Left ventricle myocardium superior (tissue), 1 donor: ENCODE measurements at regions not wholly inside any gene's neighbourhood (a gene's known extent, or its start where the extent isn't known, plus 50 kb on each side); places are given as distances from the start of the nearest gene placed in this dataset.

Source experiments
- ATAC-seq: fragments of 200-7000 bp; cut with Tn5 transposase; one replicate; pipeline ENCODE4 v1.9.1; 2020; ENCODE audit warnings: mild to moderate bottlenecking, moderate library complexity
- DNase-seq: peaks from one replicate; pipeline ENCODE4 v3.0.0-alpha.2; 2020
- intact Hi-C: fragments of 100-400 bp; cut with micrococcal nuclease; formaldehyde crosslinking; loops from one replicate; pipeline ENCODE4 v1.11.0; 2022
- donor health status: DM: no; HTN: yes; CAD: no; lungs with severe emphysema.

DNA sequence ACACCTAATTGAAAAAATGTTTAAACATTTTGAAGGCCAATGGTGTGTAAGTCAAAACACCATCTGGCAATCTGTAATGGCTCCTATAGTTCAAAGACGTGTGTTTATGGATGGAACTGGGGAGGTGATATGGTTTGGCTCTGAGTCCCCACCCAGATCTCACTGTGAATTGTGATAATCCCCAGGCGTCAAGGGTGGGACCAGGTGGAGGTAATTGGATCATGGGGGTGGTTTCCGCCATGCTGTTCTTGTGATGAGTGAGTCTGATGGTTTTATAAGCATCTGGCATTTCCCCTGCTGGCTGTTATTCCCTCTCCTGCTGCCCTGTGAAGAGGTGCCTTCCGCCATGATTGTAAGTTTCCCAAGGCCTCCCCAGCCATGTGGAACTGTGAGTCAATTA lies 52.2 kb downstream of the ADRA2C start:
- ATAC-seq (no peak), DNase-seq (no peak)
- intact Hi-C loops = no loop called here

DNA sequence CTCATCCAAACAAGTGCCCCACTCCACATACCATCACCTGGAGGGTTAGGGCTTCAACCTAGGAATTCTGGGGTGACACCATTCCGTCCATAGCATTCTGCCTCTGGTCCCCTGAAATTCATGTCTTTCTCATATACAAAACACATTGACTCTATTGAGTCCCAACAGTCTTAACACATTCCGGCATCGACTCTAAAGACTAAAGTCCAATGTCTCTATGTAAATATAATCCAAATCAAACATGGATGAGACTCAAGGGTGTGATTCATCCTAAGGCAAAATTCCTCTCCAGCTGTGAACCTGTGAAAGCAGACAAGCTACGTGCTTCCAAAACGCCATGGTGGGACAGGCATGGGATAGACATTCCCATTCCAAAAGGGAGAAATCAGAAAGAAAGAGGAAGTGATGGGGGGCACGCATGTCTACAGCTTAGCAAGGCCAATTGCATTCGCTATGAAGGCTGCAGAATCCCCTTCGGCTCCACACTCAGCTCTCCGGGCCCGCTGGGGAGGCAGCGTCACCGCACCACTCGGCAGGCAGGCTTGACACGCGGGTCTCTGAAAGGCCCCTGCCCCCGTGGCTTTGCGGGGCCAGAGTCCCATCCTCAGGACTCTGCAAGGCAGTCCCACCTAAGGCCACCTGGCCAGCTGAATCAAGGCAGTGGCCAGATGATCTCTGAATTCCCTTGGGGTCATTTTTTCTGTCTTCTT lies 53.2 kb downstream of the ADRA2C start:
- intact Hi-C loops = no loop called here
- ATAC-seq (no peak), DNase-seq (no peak)

DNA sequence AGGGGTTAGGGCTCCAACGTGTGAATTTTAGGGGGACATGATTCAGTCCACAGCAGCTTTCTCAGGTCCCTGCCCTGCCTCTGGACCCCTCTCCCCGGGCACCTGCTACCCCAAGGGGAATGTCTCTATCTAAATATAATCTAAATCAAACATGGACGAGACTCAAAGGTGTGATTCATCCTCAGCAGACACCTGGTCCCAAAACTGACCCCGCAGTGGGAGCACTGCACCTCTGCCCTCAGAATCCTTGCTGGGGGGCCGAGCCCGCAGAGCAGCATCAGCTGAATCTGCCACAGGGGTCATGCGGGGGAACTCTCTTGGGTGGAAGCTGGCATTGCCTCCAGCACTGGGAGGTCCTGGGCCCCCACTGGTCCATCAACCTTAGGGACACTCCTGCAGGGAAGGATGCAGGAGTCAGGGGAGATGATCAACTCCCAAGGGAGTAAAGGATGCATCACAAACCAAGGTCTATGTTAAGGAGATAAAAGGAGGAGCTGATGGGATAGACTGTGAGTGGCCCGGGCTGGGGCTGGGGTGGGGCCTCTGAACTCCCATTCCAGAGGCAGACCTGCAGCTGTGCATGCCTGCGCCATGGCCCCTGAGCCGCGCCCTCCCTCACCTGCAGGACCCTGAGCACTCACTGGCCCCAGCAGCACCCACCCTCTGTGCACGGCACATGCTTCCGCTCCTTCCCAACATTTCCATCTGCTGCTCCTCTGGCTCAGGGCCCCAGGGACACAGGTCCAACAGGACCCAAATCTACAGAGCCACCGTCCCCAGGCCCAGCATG lies 54.0 kb downstream of the ADRA2C start:
- intact Hi-C loops = no loop called here
- no peak for ATAC-seq
- DNase-seq = no peak

DNA sequence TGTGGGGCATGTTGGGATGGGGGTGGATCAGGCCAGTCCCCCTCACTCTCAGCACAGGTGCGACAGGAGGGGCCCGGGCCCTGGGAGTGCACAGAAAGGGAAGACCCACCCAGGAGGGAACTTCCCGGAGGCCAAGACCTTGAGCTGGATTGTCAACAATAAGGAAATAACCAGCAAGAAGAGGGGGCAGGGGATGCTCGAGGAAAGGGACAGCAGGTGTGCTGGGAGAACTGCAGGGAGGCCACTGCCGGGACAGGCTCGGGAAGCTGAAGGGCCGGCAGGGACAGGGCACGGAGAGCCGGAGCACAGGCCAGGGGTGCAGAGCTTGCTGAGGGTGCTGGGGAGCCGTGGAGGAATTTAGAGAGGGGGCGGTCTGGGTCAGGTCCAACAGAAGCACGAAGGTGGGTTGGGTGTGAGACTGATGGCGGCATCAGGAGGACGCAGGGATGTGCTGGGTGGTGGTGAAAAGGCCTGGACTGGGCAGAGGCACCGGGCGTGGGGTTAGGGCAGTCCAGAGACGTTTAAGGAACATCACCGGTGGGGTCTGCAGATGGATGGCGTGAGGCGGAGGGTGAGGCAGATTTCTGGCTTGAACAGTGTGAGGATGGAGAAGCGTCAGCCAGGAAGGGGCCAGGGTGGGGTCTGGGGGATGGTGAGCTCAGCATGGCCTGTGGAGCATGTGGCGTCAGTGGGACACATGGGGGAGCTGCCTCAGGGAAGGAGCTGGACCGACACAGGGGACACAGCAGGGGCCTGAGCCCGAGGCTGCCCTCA lies 54.8 kb downstream of the ADRA2C start:
- DNase-seq (no peak), ATAC-seq (no peak)
- intact Hi-C loops = no loop called here

DNA sequence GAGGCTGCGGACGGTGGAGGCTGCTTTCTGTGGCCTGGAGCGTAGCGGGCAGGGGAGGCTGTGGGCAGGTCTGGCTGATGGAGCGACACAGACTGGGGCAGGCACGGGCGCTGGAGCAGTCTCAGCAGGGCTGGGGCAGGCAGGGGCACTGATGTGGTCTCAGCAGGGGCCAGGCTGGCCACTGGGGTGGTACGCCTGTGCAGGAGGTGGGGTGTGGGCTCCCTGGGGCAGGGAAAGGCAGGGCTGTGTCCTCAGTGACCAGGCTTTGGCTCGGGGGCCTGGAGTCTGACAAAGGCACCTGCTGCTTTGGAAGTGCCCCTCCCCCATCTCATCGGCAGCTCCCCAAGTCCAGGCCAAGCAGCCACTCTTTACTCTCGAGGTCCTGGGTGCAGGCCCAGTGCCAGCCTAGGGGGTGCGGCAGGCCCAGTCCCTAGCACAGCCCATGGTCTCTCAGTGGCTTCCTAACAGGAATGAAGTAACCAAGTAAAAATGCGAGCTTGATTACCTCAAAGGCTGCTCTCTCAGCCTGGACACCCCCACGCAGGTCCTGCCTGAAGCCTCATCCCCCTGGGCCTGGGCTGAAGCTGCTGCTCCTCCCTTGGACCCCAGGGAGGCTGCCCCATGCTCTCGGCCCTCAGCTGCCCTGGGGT lies 55.5 kb downstream of the ADRA2C start:
- ATAC-seq (no peak), DNase-seq (no peak)
- intact Hi-C loops = no loop called here

DNA sequence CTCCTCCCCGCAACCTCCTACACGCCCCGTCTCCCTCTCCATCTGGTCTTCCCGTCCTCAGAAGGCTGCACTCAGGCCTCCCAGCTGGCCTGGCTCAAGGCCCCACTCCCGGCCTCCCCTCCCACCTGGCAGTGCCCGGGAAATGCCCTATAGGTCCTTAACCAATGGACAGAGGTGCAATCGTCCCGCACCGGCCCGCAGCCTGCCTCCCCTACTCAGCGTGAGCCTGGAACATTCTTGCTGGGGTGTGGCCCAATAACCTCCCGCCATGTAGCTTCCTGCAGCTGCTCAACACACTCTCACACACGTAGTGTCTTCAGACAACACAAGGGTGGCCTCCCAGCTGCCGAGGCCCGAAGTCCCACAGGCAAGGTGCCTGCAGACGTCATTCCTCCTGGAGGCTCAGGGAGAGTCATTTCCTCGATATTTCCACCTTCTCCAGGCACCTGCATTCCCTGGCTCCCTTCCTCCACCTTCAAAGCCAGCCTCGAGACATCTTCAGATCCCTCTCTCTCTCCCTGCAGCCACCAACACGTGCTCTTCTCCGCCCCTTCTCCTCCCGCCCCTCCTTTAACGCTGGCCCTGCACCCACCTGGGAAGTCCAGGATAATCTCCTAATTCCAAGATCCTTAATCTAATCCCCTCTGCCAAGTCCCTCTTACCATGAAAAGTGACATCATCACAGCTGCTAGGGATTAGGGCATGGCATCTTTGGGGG lies 56.2 kb downstream of the ADRA2C start:
- DNase-seq (no peak), ATAC-seq (no peak)
- intact Hi-C loops = no loop called here

DNA sequence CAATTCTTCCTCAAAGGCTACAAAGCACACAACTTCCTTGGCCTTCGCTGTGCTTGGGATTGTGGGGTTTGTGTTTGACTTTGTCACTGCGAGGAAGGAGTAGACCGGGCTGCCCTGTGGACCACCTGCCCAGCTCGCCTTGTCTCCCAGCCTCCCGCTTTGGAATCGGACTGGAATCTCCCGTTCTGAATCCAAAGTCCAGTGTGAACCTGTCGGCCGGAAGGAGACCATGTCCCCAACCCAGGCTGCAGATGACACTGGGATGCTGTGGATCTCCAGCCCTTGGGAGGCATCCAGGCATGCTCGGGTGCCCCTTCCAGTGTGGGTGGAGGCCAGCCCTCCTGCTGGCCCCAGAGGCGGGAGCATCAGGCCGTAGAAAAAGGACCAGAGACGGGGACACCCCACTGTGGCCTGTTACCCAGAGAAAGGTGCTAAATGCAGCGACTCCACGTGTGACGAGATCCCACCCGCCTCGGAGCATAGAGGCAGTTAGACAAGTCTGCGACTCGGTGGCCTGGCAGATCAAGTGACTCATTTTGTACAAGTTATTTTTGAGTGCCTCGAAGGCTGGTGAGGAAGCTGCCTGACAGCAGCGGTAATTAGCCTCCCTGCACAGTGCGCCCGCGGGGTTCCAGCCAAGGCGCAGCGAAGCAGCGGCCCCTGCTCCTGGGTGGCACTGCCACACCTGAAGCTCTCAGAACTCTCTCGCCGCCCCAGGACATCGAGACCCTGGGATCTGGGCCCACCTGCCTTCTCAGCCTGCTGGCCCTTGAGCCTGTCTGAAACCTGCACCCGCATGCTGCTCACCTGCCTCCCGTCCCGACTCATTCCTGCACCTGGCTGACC lies 57.5 kb downstream of the ADRA2C start:
- ATAC-seq (no peak), DNase-seq (no peak)
- intact Hi-C loops = no loop called here

DNA sequence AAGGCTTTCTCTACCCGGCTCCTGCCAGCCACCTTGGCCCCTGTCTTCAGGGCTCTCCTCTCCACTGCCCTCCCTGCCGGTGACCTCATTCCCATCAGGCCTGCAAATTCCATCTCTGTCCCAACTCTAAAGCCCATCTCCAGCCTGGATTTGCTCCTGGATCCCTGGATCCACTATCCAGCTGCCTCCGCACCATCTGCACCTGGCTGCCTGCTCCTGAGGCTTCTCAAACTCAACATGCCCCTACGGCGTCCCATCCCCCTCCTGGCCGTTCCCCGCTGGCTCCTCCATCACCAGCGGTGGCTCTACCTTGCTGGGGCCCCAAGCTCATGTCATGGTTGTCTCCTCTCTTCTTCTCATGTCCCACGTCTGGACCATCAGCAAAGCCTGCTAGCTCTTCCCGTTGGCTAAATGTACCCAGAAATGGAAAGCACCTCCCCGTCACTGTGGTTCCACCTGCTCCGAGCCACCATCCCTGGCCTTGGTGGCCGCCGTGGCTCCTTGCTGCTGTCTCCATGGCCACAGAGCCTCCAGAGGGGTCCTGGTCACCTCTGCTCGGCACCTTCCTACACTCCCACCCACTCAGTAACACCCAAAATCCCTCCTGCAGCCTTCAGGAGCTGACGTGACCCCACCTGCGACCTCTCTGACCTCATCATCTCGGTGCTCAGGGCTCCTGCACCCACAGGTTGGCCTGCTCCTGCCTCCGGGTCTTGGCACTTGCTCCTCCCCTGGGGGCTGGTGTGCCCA lies 58.5 kb downstream of the ADRA2C start:
- ATAC-seq (no peak), DNase-seq (no peak)
- intact Hi-C loops = no loop called here

DNA sequence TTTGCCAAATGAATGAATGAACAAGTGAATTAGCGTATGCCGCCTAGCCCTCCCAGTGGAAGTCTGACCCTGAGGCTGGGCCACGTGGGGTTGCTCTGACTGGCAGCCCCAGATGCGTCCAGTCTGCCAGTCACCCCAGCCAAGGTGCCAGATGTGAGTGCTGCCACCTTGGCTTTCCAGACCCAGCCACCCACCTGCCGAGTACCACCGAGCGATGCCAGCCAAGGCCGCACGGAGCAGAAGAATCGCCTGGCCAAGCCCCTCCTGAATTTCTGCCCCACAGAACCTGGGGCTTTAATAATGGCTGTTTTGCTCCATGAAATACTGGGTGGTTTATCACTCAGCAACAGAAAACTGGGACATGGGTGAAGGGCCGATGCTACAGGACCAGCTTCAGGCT lies 59.3 kb downstream of the ADRA2C start:
- DNase-seq (no peak), ATAC-seq (no peak)
- intact Hi-C loops = no loop called here

DNA sequence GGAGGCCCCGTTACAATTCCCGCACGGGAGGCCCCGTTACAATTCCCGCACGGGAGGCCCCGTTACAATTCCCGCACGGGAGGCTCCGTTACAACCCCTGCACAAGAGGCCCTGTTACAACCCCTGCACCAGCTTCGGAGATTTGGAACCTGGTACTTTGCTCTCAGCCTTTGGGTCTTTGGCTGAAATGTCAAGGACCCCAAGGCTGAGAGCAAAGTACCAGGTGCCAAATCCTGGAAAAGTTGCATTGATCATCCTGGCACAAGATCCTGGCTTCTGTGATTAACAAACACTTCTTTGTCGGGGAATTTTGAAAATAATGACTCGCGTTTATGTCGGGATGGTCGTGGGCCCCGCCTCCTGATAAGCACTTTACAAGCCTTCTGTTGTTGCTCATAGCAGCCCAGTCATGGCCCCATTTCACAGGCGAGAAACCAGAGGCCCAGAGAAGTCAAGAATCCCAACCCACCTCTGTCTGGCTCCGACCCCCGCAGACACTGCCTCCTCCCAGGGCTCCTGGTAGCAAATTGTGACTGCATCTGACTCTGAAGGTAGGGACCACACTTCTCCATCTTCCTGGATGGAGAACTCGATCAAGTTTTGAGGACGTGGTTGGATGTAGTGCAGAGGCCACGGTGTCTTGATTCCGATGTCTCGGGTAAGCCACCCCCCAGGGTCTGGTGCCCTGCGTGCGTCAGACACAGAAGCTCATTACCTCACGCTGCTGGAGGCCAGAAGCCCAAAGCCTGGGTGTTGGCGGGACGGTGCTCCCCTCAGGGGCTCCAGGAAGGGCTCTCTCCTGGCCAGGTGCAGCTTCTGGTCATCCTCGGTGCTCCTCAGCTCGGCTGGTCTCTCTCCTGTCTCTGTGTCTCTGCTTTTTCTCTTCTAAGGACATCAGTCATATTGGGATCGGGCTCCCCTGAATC lies 60.3 kb downstream of the ADRA2C start:
- DNase-seq (no peak), ATAC-seq (no peak)
- intact Hi-C loops = no loop called here

DNA sequence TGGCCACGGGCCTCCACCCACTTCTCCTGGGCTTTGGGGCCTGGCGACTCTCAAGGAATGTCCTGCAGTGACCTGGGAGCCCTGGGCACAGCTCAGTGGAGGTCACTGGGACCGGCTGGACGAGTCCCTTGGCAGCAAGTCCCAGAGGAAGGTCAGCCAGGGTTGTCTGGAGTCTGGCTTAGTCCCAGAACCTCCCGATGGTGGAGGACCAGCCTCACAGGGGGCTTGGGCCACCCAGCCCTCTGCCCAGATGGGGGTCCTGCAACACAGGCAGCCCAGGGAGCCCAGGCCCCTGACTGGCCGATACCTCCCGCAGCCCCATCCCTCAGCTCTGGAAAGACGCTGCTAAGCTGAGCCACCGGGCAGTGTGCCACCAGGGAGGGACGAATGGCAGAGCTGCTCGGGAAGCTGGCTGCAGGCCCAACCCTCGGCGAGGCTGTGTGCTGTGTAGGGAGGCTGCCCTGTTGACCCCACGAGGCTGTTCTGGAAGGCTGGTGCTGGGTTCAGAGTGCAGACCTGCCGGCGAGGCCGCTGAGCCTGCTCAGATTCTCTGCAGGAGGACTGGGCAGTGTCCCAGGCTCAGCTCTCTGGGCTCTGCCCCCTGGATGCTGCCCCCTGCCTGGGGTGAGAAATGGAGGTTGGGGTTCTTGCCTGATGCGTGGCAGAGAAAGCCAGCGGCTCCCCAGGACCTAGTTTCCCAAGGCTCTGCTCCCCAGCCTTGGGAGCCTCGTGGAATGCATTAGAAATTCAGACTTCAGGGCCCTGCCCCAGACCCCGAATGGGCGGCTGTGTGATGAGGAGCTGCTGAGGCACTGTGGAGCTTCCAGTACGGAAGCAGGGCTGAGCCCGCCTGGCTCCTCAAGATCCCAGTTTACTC lies 61.7 kb downstream of the ADRA2C start:
- peak; percentile 97 for ATAC-seq
- intact Hi-C loops = no loop called here
- peak; percentile 93 for DNase-seq

DNA sequence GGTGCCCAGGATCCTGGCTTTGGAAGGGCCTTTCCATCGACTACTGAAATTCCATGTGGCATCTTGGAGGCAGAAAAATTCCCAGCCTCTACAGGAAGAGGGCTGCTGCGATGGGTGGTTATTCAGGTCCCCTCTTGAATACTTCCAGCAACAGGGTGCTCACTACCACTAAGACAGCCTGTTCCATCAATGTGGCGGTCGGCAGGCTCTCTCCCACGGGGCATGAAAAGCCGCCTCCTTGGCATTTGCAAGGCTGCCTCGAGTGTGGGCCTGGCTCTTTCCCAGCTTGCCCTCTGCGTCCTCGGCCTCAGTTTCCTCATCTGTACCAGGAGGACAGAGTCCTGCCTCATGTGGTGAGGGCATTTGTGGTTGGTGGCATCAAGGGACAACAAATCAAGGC lies 62.4 kb downstream of the ADRA2C start:
- intact Hi-C loops = no loop called here
- no peak for DNase-seq
- no peak for ATAC-seq

DNA sequence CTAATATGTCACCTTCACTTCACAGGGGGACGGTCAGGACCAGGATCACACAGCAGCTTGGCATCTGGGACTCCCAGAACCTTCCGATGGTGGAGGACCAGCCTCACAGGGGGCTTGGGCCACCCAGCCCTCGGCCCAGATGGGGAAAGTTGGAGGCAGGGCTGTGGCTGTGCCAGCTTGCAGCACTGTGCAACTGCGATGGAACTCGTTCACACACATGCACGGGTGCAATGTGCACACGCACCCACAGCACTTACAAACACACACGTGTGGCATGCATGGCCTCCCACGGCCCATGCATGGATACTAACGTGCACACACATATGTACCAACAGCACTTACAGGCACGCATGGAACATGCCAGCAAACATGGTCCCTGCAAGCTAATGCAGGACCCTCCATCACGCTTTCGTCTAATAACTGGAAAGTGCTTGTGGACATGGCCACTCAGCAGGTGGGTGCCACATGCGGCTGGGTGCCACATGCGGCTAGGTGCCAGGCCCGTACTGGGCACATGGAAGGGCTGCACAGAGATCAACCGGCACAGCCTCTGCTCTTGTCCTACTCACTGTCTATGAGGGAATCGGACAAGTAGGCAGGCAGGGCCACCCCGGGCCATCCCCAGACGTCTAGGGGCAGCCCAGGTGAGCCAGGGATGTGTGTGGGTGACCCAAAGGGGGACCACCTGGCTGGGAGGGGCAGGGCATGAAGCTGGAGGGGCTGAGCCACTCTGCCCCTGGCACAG lies 63.2 kb downstream of the ADRA2C start:
- ATAC-seq (no peak), DNase-seq (no peak)
- intact Hi-C loops = no loop called here

DNA sequence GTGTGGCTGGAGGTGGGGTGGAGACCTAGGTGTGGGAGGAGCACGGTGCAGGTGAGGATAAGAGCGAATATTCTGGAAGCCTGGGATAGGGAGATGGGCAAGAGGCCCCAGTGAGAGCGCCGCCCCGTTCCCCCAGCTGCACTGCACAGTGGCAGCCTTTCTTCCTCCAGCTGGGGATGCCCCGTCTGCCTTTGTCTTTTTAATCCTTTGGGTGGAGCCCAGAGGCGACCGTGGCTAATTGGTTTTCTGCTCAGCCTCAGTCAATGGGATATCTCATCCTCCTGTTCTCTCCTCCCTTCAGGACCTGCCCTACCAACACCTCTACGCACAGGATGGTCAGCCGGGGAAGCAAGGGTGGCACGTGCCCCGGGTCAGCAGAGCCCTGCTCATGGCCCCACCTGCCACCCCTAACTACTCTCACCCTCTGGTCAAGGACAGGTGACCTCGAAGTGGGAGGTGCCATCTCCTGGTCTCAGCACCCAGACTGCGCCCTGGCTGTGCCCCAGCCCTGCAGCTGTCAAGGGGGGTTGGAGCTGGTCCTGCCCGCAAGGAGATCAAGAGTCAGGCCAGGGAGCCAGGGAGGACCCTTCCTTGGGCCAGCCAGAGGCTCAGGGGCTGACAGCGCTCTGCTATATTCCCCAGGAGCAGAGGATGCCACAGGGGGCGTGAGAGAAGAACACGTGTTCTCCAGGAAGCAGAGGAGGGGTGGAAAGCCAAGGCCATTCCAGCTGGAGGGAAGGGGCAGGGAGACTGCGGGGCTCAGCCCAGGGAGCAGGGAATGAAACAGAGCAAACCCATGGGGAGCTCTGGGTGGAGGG lies 64.0 kb downstream of the ADRA2C start:
- DNase-seq = no peak

More for the DNA sequence above, 64.0 kb downstream of the ADRA2C start:
- no peak for ATAC-seq
- intact Hi-C loops = no loop called here
